ENCODE measurements at regions not wholly inside any gene's neighbourhood (a gene's known extent, or its start where the extent isn't known, plus 50 kb on each side); places are given as distances from the start of the nearest gene placed in this dataset.

DNA sequence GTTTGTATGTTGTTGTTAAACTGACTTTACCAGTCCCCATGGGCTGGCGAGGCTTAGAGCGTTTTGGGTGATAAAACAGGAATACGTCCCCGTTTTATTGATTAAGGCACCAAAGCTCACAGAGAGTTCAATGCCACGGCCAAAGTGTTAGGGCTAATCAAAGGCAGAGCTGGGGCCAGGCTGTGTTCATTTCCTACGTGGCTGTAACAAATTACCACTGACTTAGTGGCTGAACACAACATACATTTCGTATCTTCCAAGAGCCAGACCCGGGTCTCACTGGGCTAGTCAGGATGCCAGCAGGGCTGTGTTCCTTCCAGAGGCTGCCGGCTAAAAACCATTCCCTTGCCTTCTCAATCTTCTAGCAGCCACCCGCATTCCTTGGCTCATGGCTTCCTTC lies 94.4 kb upstream of the HABP2 start:
- DNase-seq (ENCODE audit: low read depth in 2 of 2, low spot score in 1 of 2) = no peak

DNA sequence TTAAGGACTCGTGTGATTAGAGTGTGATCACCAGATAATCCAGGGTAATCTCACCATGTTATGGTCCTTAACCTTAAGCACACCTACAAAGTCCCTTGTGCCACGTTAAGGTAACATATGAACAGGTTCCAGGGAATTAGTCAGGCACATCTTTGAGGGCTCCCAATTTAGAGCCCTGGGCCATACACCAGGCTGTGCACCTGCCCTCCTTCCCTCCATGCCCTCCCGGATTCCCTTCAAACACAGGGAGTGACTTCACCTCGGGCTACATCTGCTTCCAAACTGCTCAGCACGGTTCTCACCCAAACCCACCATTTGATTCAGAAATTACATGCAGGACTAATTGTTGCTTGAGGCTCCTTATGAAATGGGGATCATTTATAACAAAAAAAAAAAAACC lies 93.9 kb upstream of the HABP2 start:
- no peak for DNase-seq (ENCODE audit: low read depth in 2 of 2, low spot score in 1 of 2)

DNA sequence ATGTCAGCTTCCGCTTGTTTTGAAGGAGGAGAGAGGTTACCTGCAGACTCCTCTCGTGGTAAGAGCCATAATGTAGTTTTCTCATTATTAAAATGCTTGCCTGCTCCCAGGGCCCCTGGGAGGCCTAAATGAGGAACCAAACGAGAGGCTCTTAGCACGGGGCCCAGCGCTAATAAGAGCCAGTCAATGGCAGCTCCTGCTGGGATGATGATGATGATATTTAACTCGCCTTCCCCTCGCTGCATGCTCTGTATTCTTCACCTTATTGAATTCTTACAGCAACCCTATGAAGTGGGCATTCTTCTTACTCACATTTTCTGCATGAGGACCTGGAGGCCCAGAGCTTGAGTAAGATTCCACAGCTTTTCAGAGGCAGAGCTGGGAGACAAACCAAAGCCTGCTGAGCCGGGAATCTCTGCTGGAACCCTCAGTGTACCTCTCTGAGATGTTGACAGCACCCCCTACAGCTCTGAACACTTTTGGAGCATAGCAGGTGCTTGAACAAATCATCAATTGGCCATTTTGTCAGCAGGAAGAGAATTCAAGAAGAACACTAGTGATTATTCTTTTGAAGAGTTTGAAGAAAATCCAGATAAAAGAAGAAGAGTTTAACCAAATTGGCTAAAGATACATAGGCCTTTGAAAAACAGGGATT lies 93.1 kb upstream of the HABP2 start:
- no peak for DNase-seq (ENCODE audit: low read depth in 2 of 2, low spot score in 1 of 2)

DNA sequence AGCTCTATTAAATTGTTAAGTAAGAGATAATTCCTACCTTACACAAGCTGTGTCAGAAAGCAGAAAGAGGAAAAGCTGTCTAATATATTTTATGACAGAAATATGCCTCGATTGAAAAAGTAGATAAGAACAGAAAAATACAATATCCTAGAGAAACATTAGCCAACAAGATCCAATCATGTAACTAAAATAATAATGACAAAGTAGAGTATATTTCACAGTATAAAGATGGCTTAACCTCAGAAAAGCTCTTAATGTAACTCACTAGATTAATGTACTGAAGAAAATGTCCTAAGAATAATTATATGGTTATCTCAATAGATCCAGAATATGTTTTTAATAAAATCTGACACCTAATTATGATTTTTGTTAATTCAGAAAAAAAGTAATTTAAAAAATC lies 89.8 kb upstream of the HABP2 start:
- DNase-seq (ENCODE audit: low read depth in 2 of 2, low spot score in 1 of 2) = no peak

DNA sequence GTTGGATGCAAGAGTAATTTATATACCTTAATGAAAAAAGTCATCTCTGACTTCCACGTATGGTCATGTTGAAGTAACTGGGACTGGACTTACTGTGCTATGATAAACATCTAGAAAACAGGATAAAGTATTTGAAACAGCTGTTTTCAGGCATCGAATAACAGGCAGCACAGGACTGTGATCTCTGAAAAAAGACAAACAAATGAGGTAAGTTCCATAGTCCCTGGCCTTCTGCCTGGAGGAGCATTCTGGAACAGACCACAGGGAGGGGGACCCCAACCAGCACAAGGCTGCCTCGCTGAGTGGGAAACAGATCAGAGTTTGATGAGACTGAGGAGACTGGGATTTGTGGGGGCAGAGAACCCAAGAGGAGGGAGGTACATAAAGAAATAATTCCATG lies 89.1 kb upstream of the HABP2 start:
- no peak for DNase-seq (ENCODE audit: low read depth in 2 of 2, low spot score in 1 of 2)

DNA sequence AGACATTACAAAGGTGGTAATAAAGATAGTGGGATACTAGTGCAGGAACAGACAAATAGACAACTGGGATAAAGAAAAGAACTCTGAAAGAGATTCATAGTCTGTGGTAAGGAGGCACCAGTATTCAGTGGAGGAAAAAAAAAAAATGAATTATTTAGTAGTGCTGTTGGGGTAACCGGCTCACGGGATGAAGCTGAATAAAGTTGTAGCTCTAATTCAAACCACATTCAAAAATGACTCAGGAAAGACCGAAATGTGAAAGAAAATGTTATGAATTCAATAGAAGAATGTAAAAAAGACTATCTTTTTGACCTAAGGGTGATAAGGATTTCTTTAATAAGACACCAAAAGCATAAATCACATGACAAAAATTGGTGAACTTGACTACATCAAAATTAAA lies 83.1 kb upstream of the HABP2 start:
- DNase-seq (ENCODE audit: low read depth in 2 of 2, low spot score in 1 of 2) = no peak

DNA sequence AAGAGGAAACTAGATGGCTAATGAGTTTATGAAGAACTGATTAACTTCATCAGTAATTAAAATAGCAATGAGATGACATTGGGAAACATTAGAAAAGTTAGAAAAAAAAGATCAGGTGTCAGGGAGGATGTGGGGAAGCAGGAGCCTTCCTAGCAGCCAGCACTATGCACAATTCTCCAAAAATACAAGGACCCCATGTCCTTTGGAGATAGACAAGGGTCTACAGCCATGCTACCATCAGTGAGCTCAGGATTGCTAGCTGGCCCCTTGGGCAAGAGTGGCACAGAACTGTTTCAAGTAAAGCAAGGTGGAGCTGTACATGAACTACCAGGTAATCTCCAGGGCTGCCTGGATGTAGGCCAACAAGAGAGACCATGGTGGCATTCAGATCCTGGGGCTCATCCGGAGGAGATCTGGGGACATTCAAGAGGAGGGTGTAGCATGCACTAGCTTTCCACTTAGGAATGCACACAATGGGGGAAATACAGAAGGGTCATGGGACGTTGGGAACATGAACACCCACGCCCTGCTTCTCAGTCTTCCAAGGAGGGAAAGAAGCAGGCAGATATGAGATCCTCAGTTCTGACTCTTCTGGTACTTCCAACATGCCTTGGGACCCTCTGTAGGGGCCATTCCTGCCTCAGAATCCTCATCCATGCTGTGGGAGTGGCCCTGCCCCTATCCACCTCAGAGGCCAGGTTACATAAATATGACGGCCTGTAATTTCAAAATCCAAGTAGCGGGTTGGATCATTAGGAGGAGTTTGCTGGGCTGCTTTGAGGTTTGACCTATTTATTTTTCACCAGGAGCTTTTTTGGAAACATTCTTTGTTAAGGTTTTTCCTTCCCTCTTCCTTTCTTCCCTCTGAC lies 82.2 kb upstream of the HABP2 start:
- no peak for DNase-seq (ENCODE audit: low read depth in 2 of 2, low spot score in 1 of 2)

DNA sequence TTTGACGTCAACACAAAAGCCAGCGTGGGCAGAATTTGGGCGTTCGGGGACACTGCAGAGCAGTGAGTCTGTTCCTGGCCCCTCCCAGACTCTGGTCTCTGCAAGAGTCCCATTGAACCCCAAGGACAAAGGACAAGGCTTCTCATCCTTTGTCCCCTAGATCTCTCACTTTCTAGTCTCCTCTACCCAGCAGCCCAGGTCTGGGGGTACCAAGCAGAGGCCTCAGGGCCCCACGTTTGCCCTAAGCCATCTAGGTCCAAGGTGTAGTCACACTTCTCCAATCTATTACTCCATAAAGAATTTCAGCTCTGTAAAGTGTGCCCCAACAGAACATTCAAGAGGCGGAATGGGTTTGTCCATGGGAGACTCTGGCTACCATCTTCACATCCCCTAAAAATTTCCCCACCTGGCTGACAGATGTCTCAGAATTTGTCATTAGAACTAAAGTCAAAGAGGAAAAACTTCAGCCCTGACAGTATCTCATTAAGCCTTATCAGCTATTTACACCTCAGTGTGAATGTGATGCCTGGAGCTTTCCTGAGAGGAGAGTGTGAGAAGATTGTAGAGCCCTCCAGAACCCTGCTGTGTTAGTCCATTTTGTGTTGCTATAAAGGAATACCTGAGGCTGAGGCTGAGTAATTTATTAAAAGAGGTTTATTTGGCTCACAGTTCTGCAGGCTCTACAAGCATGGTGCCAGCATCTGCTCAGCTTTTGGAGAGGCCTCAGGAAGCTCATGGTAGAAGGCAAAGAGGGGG lies 81.4 kb upstream of the HABP2 start:
- DNase-seq (ENCODE audit: low read depth in 2 of 2, low spot score in 1 of 2) = no peak

DNA sequence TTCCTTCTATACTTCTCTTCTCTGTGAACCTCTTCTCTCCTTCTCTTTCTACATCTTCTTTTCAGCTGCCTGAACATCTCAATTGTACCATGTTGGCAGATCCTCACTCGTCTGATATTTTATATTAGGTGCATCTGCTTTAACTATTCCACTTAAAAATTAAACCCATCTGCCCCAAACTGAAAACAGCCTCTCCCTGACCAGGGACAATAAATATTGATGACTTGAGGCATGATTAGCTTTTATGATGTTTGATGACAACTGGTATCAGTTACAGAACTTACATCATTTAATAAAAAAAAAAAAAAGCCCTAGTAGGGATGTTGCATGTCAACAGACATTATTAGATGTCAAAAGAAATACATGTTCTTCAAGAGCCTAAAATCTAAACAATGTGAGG lies 79.8 kb upstream of the HABP2 start:
- DNase-seq (ENCODE audit: low read depth in 2 of 2, low spot score in 1 of 2) = no peak

DNA sequence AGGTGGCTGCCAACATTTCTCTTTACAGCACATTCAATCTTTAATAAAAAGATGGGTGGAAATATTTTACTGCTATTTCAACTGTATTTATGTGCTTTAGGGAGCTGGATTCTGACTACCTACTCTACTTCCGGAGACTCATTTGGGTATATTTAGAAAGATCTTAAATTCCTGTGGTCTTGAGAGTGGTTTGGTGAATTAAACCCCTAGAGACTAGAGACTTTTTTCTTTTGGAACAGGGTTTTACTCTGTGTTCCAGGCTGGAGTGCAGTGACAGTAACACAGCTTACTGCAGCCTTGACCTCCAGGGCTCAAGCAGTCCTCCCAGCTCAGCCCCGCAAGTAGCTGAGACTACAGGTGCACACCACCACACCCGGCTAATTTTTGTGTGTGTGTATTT lies 79.0 kb upstream of the HABP2 start:
- no peak for DNase-seq (ENCODE audit: low read depth in 2 of 2, low spot score in 1 of 2)

DNA sequence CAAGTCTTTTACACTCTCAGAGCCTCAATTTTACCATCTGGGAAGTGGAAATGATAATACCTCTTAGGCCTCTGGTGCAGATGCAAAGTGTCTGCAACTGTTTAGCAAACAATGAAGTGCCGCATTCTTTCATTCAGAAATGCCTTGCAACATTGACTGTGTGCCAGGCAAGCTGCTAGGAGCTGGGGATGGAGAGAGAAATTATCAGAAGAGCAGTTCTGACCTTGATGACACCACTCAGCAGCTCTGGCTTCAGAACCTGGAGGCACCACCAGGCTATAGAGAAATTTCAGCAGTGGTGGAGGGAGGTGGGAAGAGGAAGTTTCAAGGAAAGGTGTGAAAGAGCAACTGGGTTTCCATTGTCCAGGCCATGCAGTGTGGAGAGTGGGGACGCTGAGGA lies 78.1 kb upstream of the HABP2 start:
- no peak for DNase-seq (ENCODE audit: low read depth in 2 of 2, low spot score in 1 of 2)

DNA sequence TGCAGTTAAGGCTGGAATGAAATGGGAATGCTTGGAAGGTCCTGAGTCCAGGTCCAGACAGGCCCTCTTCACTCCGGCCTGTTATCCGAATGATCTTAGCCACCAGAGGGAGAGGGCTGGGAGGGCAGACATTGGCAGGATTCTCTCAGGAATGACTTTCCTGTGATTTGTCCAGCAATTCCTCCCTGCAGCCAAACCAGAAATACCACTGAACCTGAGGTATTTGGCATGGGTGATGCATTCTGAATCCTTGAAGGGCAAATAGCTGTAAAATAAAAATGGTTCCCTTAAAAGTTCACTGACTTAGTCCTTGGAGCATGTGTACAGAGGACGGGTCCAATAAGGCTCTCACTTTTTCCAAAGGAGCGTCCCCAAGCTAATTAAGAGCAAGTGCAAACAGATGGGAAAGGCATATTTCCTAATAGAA lies 77.5 kb upstream of the HABP2 start:
- no peak for DNase-seq (ENCODE audit: low read depth in 2 of 2, low spot score in 1 of 2)

DNA sequence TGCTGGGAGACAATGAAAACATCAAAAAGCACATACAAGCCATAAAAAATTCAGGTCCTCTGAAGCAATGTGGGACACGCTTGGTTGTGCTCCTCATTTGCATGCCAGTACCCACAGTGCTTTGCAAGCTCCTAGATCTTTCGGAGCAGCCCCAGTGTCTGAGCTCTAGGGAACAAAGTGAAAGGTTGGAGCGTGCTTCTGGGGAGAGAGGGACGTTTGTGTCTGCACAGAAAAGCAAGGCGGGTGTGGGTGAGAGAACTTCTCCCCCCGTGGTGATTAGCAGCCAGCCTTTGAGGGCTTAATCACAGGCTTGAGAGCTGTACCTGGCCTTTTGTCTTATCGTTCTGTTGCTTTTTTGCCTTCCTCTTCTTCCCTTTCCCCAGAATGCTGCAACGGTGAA lies 76.7 kb upstream of the HABP2 start:
- no peak for DNase-seq (ENCODE audit: low read depth in 2 of 2, low spot score in 1 of 2)

DNA sequence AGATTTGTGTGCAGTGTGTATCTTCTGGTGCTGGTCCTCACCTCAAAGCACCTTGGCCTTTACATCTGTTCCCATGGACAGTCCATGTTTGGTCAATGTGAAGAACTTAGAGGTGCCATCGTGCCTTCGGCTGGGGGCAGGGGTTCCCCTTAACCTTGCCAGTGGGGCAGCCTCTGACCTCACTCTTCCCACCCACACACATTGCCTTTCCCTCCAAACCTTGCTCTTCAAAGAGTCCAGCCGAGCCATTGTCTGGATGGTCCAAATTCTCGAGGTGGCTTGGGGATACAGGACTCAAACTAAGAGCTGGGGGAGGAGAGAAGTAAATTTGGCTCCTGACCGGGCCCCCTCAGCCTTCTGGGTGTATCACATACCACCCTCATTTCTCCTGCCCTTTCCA lies 76.2 kb upstream of the HABP2 start:
- DNase-seq (ENCODE audit: low read depth in 2 of 2, low spot score in 1 of 2) = no peak

DNA sequence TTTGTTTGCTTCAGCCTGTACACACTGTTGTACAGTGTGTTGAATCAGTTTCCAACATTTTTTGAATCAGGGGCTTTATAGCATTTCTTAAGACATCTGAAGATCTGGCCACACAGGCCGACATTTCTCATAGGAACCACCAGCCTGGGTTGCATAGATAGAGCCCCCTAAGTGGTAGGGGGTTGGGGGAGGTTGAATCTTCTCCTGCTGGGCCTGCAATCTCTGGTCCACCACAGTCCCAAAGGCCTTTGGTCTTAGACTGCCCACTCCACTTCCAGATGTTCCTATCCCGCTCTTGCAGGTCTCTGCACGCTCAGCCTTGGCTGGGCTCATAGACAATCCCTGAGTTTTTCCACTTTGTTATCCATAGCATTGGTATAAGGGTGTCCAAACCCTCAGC lies 75.4 kb upstream of the HABP2 start:
- no peak for DNase-seq (ENCODE audit: low read depth in 2 of 2, low spot score in 1 of 2)

DNA sequence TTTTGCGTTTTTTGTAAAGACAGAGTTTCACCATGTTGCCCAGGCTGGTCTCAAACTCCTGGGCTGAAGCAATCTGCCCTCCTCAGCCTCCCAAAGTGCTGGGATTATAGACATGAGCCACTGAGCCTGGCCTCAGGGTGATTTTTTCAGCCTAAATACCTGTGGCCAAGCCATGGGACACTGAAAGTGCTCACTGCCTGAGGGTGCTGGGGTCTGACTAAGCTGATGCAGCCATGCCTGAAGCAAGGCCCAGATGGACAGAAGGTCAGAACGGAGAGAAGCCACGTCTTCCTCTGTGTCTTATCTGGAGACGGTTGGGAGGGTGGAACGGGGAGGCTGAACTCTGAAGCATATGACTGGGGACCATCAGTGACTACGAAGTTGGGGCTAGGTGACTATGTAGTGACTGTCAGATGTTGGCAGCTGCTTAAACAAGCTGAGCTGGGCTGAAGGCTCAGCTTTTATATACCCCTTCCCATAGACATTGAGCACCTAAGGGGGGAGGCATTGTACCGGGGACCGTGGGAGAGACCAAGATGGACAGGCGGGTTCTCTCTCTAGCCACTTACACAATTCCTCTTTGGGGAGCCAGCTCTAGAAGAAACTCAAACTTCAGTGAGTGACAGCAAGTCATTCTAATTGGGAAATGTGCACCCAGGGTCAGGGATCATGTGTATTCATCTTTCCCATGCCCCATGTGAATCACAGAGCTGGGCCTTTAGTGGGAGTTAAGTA lies 73.3 kb upstream of the HABP2 start:
- no peak for DNase-seq (ENCODE audit: low read depth in 2 of 2, low spot score in 1 of 2)

DNA sequence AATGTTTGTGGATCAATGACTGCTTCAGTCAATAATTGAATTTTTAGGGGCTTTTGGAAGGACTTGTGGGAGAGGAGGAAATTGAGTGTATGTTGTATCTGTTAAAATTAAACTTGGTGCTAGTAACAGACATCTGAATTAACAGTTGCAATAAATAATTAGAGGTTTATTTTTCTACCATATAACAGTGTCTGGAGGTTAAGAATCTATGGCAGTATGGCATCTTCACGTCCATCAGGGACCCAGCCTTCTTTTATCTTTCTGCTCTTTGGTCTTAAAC lies 72.8 kb upstream of the HABP2 start:
- no peak for DNase-seq (ENCODE audit: low read depth in 2 of 2, low spot score in 1 of 2)

DNA sequence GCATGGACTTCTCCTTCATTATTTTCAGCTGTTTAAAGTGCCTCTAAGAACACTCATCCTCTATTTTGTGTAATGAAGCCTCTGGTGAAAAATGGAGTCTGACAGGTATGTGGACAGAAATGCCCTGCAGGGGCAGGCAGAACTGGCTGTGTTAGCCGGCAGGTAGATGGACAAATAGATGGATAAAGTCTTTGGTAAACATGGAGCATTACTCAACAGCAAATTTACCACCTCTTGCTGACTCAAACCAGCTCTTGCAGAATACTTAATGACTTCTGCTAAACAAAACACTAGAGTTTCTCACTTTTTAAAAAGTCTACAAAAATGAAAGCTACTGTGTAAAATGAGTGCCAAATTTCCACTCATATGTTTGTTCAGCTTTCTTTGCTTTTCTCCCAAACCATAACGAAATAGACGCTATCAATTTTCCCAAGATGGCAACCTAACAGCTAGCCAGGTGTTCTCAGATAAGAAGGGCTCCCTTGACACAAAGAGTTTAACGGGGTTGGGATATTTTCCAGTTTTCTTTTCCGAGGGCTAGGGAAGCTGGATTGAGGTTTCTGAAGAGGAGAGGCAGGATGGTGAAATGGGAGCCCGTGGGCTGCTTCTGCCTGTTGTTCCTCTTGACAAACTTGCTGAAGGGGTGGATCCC lies 71.9 kb upstream of the HABP2 start:
- no peak for DNase-seq (ENCODE audit: low read depth in 2 of 2, low spot score in 1 of 2)

DNA sequence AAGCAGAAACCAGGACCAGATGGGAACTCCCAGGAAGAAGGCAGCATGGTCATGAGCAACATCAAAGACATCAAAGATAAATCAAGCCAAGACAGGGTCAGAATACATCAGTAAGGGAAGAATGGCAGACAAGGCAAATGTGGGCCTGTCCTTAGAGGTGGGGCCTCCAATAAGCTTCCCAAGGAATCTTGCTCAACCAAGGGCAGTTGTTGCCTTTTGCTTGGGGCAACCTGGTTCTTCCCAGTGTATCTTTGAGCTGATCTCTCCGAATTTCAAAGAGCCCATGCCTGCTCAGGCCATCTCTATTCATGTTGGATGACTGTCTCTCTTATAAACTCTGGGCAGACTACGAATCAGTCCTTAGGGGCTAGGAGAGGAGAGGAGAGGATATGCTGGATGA lies 68.4 kb upstream of the HABP2 start:
- DNase-seq (ENCODE audit: low read depth in 2 of 2, low spot score in 1 of 2) = no peak

DNA sequence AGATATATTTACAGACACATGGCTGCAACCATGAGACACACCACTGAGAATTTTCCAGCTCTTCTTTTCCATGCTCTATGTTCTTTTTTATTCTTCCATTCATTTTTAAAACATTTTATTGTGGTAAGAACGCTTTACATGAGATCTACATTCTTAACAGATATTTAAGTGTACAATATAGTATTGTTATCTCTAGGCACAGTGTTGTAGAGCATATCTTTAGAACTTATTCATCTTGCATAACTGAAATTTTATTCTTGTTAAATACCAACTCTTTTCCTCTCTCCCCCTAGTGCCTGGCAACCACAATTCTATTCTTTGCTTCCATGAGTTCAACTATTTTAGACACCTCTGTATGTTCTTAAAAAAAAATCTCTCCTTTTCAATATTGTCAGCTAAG lies 67.1 kb upstream of the HABP2 start:
- no peak for DNase-seq (ENCODE audit: low read depth in 2 of 2, low spot score in 1 of 2)

DNA sequence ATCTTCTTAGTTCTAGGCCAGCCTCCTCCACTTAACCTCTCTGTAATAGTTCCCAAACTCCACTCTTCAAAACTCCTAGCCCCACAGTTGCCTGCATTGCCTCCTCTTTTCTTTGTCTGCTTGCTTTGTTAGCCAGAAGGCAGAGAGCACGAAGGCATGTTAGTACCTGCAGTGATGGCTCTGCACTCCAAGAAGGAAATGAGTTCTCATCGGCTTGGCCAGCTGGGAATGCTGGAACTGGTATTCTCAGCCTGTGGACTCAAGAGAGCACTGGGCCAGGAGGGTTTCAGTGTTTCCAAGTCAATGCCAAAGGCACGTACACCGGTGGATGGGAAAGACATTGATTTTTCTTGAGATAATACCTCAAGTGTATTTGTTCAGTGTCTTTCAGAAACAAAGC lies 66.3 kb upstream of the HABP2 start:
- DNase-seq (ENCODE audit: low read depth in 2 of 2, low spot score in 1 of 2) = no peak

All from stimulated activated CD8-positive, alpha-beta memory T cell treated with anti-CD3 and anti-CD28 coated beads, Interleukin-4, amount 100 ng/mL, for 4 hours (primary cell).